Gastrocnemius medialis (tissue), 4 donors: ENCODE measurements at regions not wholly inside any gene's neighbourhood (a gene's known extent, or its start where the extent isn't known, plus 50 kb on each side); places are given as distances from the start of the nearest gene placed in this dataset.

Experiments
- CTCF ChIP-seq, 5 experiments: fragments of 450-650 bp in 3 of 5; fragments of 200-600 bp in 2 of 5; sonication (generic) in 2 of 5; IDR thresholded peaks in 4 of 5; conservative IDR thresholded peaks in 1 of 5; 1 replicate in 4 of 5; 2 replicates in 1 of 5; pipeline ENCODE4 v1.5.1; 2016 to 2019; ENCODE audit warnings: antibody characterized with exemption in 5 of 5, mild to moderate bottlenecking in 3 of 5, moderate library complexity in 3 of 5
- POLR2A ChIP-seq, 2 donors: fragments of 450-650 bp; IDR thresholded peaks; one replicate each; pipeline ENCODE4 v1.6.1; 2017; ENCODE audit warnings: antibody characterized with exemption in 2 of 2, mild to moderate bottlenecking in 2 of 2, moderate library complexity in 2 of 2

- TF ChIP-seq CTCF (IDR thresholded peaks at IDR 0.05 in 4 of 5, conservative IDR thresholded peaks at IDR 0.05 in 1 of 5), result no peak
- TF ChIP-seq POLR2A (IDR thresholded peaks at IDR 0.05), result no peak
These were observed 167.1 kb upstream of the NECTIN3 start for GRCh38 chr3:110904520-110904890.
